ENCODE measurements at regions not wholly inside any gene's neighbourhood (a gene's known extent, or its start where the extent isn't known, plus 50 kb on each side); places are given as distances from the start of the nearest gene placed in this dataset.
"Not testable (repeated sequence)": the region's sequence is repeated elsewhere in the genome, so short reads cannot be mapped to it uniquely, and the experiment has no call there.

DNA sequence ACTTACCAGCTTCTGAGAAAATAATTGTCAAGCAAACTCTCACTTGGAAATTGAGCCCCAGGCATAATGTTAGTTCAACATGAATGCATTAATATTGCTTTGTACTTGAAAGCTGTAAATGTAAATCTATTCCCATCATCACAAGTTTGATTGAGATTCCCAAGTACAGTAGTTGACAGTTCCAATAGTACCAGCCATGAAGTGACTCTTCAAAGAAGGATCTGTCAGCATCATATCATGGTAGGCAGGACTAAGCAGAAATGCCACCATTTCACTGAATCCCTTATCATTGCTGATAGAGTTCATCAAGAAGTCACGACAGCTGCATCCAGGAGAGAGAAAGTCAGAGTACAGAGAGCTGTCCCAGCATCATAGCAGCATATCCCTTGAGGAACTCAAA lies 348.7 kb downstream of the OMA1 start:
- no peak overlapping the region for H3K4me3 ChIP-seq (ENCODE audit: low read length)
- no peak for DNase-seq (ENCODE audit: low read depth)
- TF ChIP-seq, protein P1, sequence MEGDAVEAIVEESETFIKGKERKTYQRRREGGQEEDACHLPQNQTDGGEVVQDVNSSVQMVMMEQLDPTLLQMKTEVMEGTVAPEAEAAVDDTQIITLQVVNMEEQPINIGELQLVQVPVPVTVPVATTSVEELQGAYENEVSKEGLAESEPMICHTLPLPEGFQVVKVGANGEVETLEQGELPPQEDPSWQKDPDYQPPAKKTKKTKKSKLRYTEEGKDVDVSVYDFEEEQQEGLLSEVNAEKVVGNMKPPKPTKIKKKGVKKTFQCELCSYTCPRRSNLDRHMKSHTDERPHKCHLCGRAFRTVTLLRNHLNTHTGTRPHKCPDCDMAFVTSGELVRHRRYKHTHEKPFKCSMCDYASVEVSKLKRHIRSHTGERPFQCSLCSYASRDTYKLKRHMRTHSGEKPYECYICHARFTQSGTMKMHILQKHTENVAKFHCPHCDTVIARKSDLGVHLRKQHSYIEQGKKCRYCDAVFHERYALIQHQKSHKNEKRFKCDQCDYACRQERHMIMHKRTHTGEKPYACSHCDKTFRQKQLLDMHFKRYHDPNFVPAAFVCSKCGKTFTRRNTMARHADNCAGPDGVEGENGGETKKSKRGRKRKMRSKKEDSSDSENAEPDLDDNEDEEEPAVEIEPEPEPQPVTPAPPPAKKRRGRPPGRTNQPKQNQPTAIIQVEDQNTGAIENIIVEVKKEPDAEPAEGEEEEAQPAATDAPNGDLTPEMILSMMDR (conservative IDR thresholded peaks at IDR 0.05; ENCODE audit: low read depth, low read length), result no peak

DNA sequence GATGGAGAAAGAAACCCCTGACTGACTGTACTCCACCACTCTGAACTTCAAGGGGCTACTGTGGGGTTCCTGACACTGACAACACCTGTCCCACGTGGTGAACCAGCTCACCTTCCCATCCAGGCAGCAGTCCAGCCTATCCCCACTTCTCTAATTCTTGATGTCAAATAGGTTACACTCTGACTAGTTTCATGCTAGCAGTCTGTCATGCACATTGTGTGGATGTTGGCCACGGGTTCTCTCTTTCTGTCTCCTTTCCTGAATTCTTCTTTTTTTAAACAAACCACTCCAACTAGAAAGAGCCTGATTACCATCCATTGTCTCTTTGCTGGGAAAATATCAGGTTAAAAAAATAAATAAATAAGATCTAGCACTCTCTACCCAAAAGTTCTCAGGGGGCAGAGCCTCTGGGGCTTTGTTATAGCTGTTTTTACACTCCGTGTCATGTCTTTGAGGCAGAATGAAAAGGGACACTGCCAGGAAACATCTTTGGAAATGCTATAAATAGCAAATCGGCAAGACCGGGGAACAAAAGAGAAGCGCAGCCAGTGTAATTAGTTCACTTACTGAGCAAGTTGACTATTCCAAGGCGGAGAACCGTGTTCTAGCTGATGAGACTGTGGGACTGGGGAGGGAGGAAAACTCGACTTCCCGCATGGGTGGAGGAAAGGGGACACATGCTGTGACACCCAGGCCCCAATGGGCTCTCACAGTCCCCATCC lies 356.1 kb downstream of the OMA1 start:
- TF ChIP-seq, protein P1 (conservative IDR thresholded peaks at IDR 0.05; ENCODE audit: low read depth, low read length), result no peak
- no peak for DNase-seq (ENCODE audit: low read depth)
- H3K4me3 ChIP-seq (ENCODE audit: low read length), result no peak overlapping the region

DNA sequence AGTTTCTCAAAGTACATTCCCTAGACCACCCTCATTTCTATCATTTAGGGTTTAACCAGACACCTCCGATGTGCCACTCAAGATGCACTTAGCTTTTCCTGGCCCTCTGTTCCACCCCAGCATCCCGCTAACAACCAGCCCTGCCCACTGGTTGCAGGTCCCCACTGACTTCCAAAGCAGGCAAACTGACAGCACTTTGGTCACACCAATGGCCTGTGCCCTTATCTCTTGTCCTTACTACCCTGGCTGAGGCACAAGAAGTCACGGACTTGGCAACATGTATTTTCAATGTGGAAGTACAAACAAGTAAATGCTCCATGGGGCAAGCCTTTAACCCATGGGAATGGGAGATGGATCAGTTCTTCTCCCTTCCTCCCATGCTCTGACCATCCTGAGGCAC lies 357.1 kb downstream of the OMA1 start:
- TF ChIP-seq, protein P1 (conservative IDR thresholded peaks at IDR 0.05; ENCODE audit: low read depth, low read length), result no peak
- H3K4me3 ChIP-seq (ENCODE audit: low read length), result no peak overlapping the region
- DNase-seq (ENCODE audit: low read depth), result no peak

DNA sequence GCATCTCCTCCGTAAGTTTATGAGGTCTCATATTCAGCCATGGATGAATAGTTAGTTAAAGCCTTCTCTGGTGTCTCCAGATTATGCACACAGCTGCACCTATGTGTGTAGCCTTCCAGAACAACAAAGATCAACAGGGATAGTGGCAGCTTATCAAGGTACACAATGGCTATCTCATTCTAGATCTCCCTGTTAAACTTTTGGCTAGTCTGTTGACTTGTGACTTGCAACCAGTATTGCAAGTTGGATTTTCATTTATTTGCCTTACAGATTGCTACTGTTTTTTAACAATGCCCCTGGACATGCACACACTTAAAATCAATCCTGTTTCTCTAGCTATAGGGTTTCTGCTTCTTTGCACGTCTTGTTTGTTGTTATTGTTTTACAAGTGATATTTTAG lies 363.2 kb downstream of the OMA1 start:
- DNase-seq (ENCODE audit: low read depth), result no peak
- no peak overlapping the region for H3K4me3 ChIP-seq (ENCODE audit: low read length)
- TF ChIP-seq, protein P1 (conservative IDR thresholded peaks at IDR 0.05; ENCODE audit: low read depth, low read length), result no peak

DNA sequence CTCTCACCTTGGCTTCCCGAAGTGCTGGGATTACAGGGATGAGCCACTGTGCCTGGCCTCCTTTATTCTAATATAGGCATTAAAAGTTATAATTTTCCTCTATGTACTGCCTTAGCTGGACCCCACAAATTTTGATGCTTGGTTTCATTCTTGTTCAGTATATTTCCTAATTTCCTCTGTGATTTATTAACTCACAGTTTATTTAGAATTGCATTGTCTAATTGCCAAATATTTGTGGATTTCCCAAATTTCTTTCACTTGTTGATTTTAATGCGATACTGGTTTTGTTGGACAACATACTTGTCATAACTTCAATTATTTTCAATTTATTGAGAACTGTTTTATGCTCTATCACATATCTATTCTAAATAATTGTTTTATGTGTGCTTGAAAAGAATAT lies 366.0 kb downstream of the OMA1 start:
- TF ChIP-seq, protein P1 (conservative IDR thresholded peaks at IDR 0.05; ENCODE audit: low read depth, low read length), result no peak
- H3K4me3 ChIP-seq (ENCODE audit: low read length), result no peak overlapping the region
- DNase-seq (ENCODE audit: low read depth), result no peak

DNA sequence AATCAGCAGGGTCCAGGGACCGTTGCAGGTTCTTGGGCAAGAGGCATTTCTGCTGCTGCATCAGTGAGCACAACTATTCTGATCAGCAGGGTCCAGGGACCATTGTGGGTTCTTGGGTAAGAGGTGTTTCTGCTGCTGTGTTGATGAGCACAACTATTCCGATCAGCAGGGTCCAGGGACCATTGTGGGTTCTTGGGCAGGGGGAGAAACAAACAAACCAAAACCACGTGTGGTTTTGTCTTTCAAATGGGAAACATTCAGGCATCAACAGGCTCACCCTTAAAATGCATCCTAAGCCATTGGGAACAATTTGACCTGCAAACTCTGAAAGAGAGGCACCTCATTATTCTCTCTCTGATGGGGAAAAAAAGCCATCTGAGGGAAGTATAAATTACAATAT lies 377.4 kb downstream of the OMA1 start:
- not testable (repeated sequence) for DNase-seq (ENCODE audit: low read depth); H3K4me3 ChIP-seq (ENCODE audit: low read length)

DNA sequence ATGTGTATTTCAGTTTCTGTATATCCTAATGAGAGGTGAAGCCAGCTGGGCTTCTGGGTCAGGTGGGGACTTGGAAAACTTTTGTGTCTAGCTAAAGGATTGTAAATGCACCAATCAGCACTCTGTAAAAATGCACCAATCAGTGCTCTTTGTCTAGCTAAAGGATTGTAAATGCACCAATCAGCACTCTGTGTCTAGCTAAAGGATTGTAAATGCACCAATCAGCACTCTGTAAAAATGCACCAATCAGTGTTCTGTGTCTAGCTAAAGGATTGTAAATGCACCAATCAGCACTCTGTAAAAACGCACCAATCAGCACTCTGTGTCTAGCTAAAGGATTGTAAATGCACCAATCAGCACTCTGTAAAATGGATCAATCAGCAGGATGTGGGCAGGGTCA lies 379.4 kb downstream of the OMA1 start:
- not testable (repeated sequence) for DNase-seq (ENCODE audit: low read depth); H3K4me3 ChIP-seq (ENCODE audit: low read length)

DNA sequence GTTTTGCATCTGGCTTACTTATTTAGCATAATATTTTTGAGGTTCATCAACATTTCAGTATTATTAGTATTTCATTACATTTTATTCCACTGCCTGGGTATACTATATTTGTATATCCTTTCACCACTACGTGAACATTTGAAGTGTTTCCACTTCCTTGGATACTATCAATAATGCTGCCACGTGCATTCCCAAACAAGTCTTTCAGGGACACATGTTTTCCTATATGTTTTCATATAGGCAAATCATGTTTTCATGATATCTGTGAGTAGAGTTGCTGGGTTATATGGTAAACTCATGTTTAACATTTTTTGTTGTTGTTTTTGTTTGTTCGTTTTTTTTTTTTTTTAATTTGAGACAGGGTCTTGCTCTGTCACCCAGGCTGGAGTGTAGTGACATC lies 380.1 kb downstream of the OMA1 start:
- TF ChIP-seq, protein P1 (conservative IDR thresholded peaks at IDR 0.05; ENCODE audit: low read depth, low read length), result no peak
- DNase-seq (ENCODE audit: low read depth), result no peak

More for the DNA sequence above, 380.1 kb downstream of the OMA1 start:
- H3K4me3 ChIP-seq (ENCODE audit: low read length), result no peak overlapping the region

Data from retinal pigment epithelial cell (primary cell).